ENCODE measurements at regions not wholly inside any gene's neighbourhood (a gene's known extent, or its start where the extent isn't known, plus 50 kb on each side); places are given as distances from the start of the nearest gene placed in this dataset.

- TF ChIP-seq, protein P1, sequence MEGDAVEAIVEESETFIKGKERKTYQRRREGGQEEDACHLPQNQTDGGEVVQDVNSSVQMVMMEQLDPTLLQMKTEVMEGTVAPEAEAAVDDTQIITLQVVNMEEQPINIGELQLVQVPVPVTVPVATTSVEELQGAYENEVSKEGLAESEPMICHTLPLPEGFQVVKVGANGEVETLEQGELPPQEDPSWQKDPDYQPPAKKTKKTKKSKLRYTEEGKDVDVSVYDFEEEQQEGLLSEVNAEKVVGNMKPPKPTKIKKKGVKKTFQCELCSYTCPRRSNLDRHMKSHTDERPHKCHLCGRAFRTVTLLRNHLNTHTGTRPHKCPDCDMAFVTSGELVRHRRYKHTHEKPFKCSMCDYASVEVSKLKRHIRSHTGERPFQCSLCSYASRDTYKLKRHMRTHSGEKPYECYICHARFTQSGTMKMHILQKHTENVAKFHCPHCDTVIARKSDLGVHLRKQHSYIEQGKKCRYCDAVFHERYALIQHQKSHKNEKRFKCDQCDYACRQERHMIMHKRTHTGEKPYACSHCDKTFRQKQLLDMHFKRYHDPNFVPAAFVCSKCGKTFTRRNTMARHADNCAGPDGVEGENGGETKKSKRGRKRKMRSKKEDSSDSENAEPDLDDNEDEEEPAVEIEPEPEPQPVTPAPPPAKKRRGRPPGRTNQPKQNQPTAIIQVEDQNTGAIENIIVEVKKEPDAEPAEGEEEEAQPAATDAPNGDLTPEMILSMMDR (IDR thresholded peaks at IDR 0.05), result no peak
- no peak for TF ChIP-seq POLR2A (IDR thresholded peaks at IDR 0.05)
Observed at GRCh38 chr1:108033550-108033951, 68.6 kb upstream of the VAV3 start.
